HG03439 (cell line): ENCODE measurements at regions not wholly inside any gene's neighbourhood (a gene's known extent, or its start where the extent isn't known, plus 50 kb on each side); places are given as distances from the start of the nearest gene placed in this dataset.
"Not testable (repeated sequence)": the region's sequence is repeated elsewhere in the genome, so short reads cannot be mapped to it uniquely, and the experiment has no call there.

Experiments
- ATAC-seq: cut with Tn5 transposase; IDR thresholded peaks from one replicate; pipeline ENCODE4 v1.9.1; 2021; ENCODE audit warnings: mild to moderate bottlenecking, moderate library complexity; ENCODE audit not compliant: unreplicated experiment

- ATAC-seq, result no peak
These were observed 117.5 kb upstream of the CRIM1 start for GRCh38 chr2:36238106-36238505.

- no peak for ATAC-seq
These were observed 119.7 kb upstream of the CRIM1 start for GRCh38 chr2:36235882-36236281.

- ATAC-seq, result no peak
These were observed 120.2 kb upstream of the CRIM1 start for GRCh38 chr2:36235426-36235825.

GRCh38 chr2:36223259-36223658 lies 132.3 kb upstream of the CRIM1 start:
- ATAC-seq, result no peak

- no peak for ATAC-seq
These were observed 133.1 kb upstream of the CRIM1 start for GRCh38 chr2:36222485-36222884.

- ATAC-seq, result no peak
These were observed 140.9 kb upstream of the CRIM1 start for GRCh38 chr2:36214691-36215090.

- ATAC-seq, result no peak
These were observed 152.2 kb upstream of the CRIM1 start for GRCh38 chr2:36203366-36203765.

- no peak for ATAC-seq
These were observed 158.2 kb upstream of the CRIM1 start for GRCh38 chr2:36197181-36197971.

GRCh38 chr2:36193680-36194079 lies 161.9 kb upstream of the CRIM1 start:
- ATAC-seq, result no peak

- ATAC-seq, result no peak
These were observed 162.6 kb upstream of the CRIM1 start for GRCh38 chr2:36192983-36193382.

- no peak for ATAC-seq
These were observed 165.5 kb upstream of the CRIM1 start for GRCh38 chr2:36190097-36190496.

GRCh38 chr2:36185624-36186023 lies 170.0 kb upstream of the CRIM1 start:
- no peak for ATAC-seq

- no peak for ATAC-seq
These were observed 170.7 kb upstream of the CRIM1 start for GRCh38 chr2:36184848-36185247.

GRCh38 chr2:36180789-36181482 lies 174.6 kb upstream of the CRIM1 start:
- not testable (repeated sequence) for ATAC-seq

GRCh38 chr2:36180293-36180692 lies 175.3 kb upstream of the CRIM1 start:
- not testable (repeated sequence) for ATAC-seq

- not testable (repeated sequence) for ATAC-seq
These were observed 175.8 kb upstream of the CRIM1 start for GRCh38 chr2:36179668-36180269.

GRCh38 chr2:36178384-36178783 lies 177.2 kb upstream of the CRIM1 start:
- no peak for ATAC-seq

GRCh38 chr2:36177282-36177681 lies 178.3 kb upstream of the CRIM1 start:
- no peak for ATAC-seq

GRCh38 chr2:36174920-36175319 lies 180.7 kb upstream of the CRIM1 start:
- ATAC-seq, result no peak

- ATAC-seq, result no peak
These were observed 181.7 kb upstream of the CRIM1 start for GRCh38 chr2:36173760-36174404.

GRCh38 chr2:36172824-36173223 lies 182.8 kb upstream of the CRIM1 start:
- no peak for ATAC-seq
